Transverse colon (tissue), 3 donors: ENCODE measurements at regions not wholly inside any gene's neighbourhood (a gene's known extent, or its start where the extent isn't known, plus 50 kb on each side); places are given as distances from the start of the nearest gene placed in this dataset.

Source experiments
- CTCF ChIP-seq, 5 experiments: fragments of 200-600 bp in 3 of 5; fragments of 450-650 bp in 2 of 5; sonication (generic) in 3 of 5; IDR thresholded peaks; 1 replicate in 2 of 5; 2 replicates in 3 of 5; pipeline ENCODE4 v1.5.1; 2016 to 2017; ENCODE audit warnings: antibody characterized with exemption in 5 of 5, inconsistent platforms in 3 of 5, mild to moderate bottlenecking in 2 of 5, moderate library complexity in 1 of 5
- POLR2A ChIP-seq: fragments of 450-650 bp; IDR thresholded peaks from one replicate; pipeline ENCODE4 v1.6.1; 2016; ENCODE audit warnings: antibody characterized with exemption, mild to moderate bottlenecking, moderate library complexity

- no peak for TF ChIP-seq CTCF (IDR thresholded peaks at IDR 0.05)
- TF ChIP-seq POLR2A = no peak
Measured at GRCh38 chr3:6509576-6509975, 351.3 kb upstream of the GRM7 start.
